HG03064 (cell line): ENCODE measurements at regions not wholly inside any gene's neighbourhood (a gene's known extent, or its start where the extent isn't known, plus 50 kb on each side); places are given as distances from the start of the nearest gene placed in this dataset.
"Not testable (repeated sequence)": the region's sequence is repeated elsewhere in the genome, so short reads cannot be mapped to it uniquely, and the experiment has no call there.

Source experiments
- ATAC-seq: cut with Tn5 transposase; IDR thresholded peaks from one replicate; pipeline ENCODE4 v1.9.1; 2021; ENCODE audit warnings: low read depth; ENCODE audit not compliant: unreplicated experiment

DNA sequence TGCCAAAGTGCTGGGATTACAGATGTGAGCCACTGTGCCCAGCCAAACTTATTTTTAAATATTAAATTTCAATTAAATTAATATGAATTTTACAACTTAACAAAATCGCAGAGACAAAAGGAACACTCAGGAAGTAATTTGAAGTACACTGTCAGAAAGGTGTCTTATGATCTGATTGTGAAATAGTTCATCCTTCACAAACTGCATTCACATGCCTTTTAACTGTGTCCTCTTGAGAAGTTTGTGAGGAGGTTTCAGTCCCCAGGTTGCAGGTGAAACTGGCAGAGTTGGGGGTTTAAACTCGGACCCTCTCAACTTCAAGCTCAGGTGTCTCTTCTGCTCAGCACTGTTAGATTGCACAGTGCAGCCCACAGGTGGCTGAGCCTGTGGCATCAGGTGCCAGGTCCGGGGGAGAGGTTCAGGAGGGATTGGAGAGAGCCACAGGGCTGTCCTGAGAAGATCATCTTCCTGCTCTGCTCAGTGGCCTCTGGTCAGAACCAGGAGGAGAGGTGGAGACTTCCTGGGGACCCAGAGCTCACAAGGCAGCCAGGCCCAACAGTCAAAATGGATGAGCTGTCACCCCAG is 152.3 kb upstream of the RAB4A start:
- no peak for ATAC-seq

DNA sequence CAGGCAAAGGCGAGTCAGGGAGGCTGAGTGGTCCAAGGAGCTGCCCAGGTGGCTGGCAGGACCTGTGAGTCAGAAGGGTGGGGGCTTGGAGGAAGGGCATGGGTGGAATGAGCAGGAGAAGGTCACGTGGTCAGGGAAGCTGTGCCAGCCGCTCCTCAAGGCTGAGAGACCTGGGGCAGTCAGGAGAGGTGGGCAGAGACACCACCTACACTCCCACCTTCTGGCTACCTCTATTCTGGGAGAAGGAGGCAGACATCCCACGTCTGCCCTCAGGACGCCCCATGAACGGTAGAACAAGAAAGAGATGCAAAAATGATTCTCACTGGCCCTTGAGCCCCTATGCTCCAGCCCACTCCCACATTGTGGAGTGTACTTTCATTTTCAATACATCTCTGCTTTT is 151.8 kb upstream of the RAB4A start:
- no peak for ATAC-seq

GRCh38 chr1:229119876-229120275 is 151.0 kb upstream of the RAB4A start:
- ATAC-seq = no peak

DNA sequence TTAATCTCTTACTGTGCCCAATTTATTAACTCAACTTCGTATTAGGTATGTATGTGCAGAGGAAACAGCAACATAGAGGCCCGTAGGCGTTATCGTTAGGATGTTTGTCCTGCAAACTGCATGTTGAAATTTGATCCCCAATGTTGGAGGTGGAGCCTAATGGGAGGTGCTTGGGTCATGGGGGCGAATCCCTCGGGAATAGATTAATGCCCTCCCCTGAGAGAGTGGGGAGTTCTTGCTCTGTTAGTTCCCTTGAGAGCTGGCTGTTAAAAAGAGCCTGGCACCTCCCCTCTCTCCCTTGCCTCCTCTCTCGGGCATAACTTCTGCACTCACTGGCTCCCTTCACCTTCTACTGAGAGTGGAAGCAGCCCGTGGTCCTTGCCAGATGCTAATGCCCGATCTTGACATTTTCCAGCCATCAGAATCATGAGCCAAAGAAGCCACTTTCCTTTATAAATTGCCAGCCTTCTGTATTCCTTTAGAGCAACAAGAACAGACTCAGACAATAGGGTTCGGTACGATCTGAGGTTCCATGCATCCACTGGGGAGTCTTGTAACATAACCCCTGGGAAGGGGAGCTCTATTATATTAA is 149.0 kb upstream of the RAB4A start:
- ATAC-seq = no peak

GRCh38 chr1:229122606-229123005 is 148.3 kb upstream of the RAB4A start:
- ATAC-seq = no peak

DNA sequence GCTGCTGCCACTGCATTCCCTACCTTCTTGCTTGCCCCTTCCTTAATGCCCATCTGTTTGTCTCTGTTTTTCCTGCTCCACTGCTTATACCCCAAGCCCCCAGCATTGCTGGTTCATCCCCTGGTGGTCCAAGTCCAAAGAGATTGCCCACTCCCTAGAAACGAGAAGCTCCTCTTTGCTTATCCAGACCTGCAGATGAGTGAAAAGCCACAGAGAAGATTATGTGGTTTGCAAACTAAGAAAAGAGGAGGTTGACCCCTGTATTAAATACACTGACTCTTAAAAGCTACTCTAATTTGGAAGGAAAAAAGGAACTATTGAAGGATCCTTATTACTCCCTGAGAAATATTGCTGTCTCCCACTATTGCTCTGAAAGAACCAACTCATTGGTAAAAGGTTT is 146.8 kb upstream of the RAB4A start:
- no peak for ATAC-seq

DNA sequence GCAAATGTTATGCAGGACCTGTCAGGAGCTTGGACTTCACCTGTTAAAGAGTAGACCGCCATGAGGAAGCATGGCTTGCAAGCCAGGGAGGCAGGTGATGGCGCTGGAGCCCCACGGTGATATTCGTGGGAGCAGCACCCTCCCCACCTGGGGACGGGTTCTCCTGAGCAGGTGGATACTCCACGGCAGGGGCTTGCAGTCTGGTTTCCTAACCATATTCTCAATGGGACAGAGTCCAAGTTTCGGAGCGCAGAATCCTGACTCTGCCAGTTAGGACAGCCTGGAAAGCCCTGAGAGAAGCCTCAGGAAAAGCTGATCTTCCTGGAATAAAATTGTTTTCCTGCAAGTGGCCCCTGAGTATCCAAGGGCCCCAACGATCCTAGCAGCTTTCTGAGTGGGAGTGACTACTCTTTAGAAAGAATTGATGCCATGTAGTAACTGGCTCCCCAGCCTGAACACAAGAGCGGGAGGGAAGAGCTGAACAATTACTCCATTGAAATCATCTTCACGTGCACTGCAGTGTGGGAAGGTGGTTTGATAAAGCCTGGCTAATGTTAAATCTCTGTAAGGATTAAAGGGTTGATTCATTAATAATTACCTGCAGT is 146.3 kb upstream of the RAB4A start:
- ATAC-seq = no peak

DNA sequence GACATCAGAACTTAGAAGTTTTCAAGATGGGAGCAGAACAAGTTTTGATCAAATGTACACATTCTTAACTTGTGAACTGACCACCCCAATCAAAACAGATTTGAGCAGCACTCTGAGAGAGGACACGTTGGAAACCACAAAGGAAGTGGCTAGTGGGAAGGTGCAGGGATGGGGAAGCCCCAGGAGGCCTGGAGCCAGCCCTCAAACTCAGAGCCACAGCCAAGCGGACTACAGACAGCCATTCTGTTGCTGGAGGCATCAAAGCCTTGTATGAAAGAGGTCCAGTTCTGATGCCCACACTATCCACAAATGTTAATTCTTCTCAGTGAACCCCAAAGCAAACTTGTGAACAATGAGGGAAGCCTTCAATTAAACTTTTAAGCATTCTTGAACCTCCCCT is 143.6 kb upstream of the RAB4A start:
- no peak for ATAC-seq

GRCh38 chr1:229128066-229128608 is 142.8 kb upstream of the RAB4A start:
- no peak for ATAC-seq

DNA sequence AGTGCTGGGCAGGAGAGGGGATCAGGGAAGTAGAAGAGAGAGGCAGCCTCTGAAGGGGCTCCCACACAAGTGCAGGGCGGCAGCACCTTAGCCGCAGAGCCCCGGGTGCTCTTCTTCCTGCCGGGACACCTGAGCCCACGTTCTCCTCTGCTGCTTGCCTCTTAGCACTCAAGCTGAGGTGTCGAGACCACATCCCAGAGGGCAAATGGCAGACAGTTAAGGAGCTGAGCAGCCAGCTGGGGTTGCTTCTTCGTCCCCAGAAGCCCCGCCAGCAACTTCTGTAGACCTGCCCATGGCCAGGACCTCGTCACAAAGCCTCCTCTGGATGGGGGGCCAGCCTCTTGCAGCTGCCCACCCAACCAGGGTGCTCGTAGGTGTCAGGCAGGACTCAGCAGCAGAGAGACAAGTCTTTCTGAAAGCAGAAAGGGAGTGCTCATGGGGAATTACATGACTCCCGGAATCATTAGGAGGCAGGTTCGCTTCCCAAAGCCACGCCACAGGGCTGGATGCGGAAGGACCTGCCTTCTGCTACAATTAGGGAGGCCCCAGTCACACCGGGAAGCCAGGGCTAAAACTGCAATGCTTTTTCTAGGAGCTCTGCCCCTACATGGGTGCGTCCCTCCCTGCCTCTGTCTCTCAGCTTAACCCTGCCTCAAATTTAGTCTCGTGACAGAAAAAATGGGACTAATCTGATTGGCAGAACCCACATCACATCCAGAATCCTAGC is 141.4 kb upstream of the RAB4A start:
- no peak for ATAC-seq

- ATAC-seq = no peak
Measured at GRCh38 chr1:229130028-229130668, 140.8 kb upstream of the RAB4A start.

GRCh38 chr1:229131243-229132105 is 139.4 kb upstream of the RAB4A start:
- ATAC-seq = no peak

DNA sequence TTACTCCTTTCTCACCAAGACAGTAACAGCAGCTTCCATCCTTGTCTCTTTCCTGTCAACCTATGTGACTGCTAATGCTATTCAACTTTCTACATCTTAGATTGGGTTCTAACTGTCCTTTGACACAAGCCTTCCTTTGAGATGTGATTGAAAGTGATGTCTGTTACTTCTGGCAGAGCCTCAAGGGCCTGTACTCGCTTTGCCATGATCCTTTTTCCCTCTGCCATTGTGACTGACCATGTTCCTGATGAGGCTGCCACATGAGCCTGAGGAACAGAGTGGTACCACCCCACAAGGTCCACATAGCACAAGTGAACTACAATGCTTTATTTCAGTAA is 138.8 kb upstream of the RAB4A start:
- ATAC-seq = no peak

GRCh38 chr1:229132706-229133105 is 138.2 kb upstream of the RAB4A start:
- ATAC-seq = no peak

DNA sequence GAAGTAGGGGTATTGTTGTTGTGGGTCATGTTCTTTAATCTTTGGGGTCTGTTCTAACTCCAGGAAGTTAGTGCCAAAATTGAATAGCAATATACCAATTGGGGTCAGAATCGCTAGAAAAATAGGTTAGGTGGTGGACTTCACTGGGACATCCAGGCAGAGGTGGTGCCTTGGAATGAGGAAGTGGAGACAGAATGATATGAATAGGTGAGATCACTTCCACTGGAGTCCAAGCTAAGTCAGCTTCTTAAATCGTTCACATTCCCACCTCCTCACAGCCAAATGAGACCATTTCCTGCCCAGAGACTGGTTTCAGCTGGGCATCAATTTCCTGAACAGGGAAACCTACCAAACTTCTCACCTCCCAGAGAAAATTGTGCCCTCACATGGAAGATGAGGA is 137.8 kb upstream of the RAB4A start:
- no peak for ATAC-seq

GRCh38 chr1:229133811-229134210 is 137.1 kb upstream of the RAB4A start:
- no peak for ATAC-seq

DNA sequence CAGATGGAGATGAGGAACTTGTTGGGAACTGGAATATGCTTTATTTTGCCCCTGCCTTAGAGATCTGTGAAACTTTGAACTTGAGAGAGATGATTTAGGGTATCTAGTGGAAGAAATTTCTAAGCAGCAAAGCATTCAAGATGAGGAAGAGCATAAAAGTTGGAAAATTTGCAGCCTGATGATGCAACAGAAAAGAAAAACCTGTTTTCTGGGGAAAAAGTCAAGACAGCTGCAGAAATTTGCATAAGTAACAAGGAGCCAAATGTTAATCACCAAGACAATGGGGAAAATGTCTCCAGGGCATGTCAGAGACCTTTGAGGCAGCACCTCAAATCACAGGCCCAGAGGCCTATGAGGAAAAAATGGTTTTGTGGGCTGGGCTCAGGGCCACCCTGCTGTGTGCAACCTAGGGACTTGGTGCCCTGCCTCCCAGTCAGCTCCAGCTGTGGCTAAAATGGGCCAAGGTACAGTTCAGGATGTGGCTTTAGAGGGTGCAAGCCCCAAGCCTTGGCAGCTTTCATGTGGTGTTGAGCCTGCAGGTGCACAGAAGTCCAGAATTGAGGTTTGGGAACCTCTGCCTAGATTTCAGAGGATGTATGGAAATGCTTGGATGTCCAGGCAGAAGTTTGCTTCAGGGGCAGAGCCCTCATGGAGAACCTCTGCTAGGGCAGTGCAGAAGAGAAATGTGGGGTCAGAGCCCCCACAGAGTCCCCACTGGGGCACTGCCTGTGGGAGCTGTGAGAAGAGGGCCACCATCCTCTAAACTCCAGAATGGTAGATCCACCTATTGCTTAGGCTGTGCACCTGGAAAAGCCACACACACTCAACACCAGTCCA is 136.3 kb upstream of the RAB4A start:
- ATAC-seq = not testable (repeated sequence)

DNA sequence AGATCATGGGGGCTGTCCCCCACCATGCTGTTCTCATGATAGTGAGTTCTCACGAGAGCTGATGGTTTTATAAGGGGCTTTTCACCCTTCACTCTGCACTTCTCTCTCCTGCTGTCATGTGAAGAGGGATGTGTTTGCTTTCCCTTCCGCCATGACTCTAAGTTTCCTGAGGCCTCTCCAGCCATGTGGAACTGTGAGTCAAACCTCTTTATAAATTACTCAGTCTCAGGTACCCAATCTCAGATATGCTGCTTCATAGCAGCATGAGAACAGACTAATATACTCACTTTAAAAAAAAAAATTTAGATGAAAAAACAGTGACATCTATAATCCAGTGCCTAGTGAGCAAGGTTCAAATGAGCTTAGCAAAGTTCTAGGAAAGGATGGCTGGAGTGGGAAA is 135.1 kb upstream of the RAB4A start:
- no peak for ATAC-seq

DNA sequence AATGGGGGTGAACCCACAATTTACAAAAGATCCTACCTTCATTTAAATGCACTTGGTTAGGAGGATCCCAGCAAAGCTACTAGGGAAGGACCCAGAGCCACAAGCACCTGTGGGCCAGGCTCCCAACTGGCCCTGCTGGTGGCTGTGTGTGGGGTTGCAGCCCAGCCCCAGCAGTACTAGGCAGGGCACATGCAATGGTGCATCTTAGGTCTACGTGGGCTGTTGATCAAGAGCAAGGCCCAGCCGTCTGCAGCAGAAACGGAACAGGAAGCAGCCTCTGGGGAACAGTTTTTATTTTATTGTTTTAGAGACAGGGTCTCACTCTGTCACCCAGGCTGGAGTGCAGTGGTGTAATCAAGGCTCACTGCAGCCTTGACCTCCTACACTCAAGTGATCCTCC is 134.1 kb upstream of the RAB4A start:
- ATAC-seq = no peak
